A549 (cell line): ENCODE measurements at regions not wholly inside any gene's neighbourhood (a gene's known extent, or its start where the extent isn't known, plus 50 kb on each side); places are given as distances from the start of the nearest gene placed in this dataset.

ENCODE experiments used
- ATAC-seq, 2 experiments: fragments of 200-7000 bp in 1 of 2; fragments of >200 bp in 1 of 2; cut with Nextera tagmentation in 1 of 2; cut with Tn5 transposase in 1 of 2; 3 replicates each; pipeline versions ENCODE4 v1.8.0 to v1.9.1; 2018 to 2020; ENCODE audit warnings: mild to moderate bottlenecking in 1 of 2, moderate library complexity in 1 of 2
- CTCF ChIA-PET: fragments of 300-600 bp; sonication (Branson Sonifier 250); formaldehyde crosslinking; extraction: SDS; loops from one replicate; lab custom pipeline; 2021; ENCODE audit warnings: antibody characterized with exemption, inconsistent platforms; lab: Yijun Ruan, JAX
- POLR2A ChIA-PET: fragments of 350-600 bp; formaldehyde crosslinking; extraction: SDS; loops from one replicate; lab custom pipeline; 2021; ENCODE audit warnings: antibody characterized with exemption, inconsistent platforms; lab: Yijun Ruan, JAX
- DNase-seq, 2 experiments: peaks; one replicate each; pipeline versions ENCODE4 v3.0.0 to v3.0.0-alpha.2; 2011 to 2016; ENCODE audit warnings: low read depth in 1 of 2, low spot score in 1 of 2
- FAIRE-seq: peaks from 2 replicates; lab custom pipeline; 2011; peaks lifted over from hg19 to GRCh38; lab: Jason Lieb, UNC
- H3K27ac ChIP-seq, 2 experiments: fragments of >200 bp; sonication (Bioruptor Twin); formaldehyde crosslinking; 3 replicates each; pipeline ENCODE4 v1.5.1; 2016 to 2017
- H3K4me1 ChIP-seq: fragments of >200 bp; sonication (Bioruptor Twin); formaldehyde crosslinking; 3 replicates; pipeline ENCODE4 v1.6.1; 2016
- H3K4me2 ChIP-seq: fragments of >200 bp; sonication (Bioruptor Twin); formaldehyde crosslinking; 3 replicates; pipeline ENCODE4 v1.6.1; 2016
- H3K4me3 ChIP-seq: fragments of >200 bp; sonication (Bioruptor Twin); formaldehyde crosslinking; 3 replicates; pipeline ENCODE4 v1.5.1; 2016
- H3K9me3 ChIP-seq: fragments of >200 bp; sonication (Bioruptor Twin); formaldehyde crosslinking; 3 replicates; pipeline ENCODE4 v1.6.1; 2016
- BCL3 ChIP-seq: fragments of >200 bp; sonication (Bioruptor Twin); formaldehyde crosslinking; IDR thresholded peaks from 3 replicates; pipeline ENCODE4 v1.6.1; 2016
- BHLHE40 ChIP-seq: IDR thresholded peaks from 2 replicates; pipeline ENCODE4 v1.6.1; 2012; ENCODE audit warnings: low read depth, low read length, inconsistent platforms
- CBX2 ChIP-seq: fragments of 200-600 bp; sonication (generic); IDR thresholded peaks from 2 replicates; pipeline ENCODE4 v1.6.1; 2016; ENCODE audit warnings: low read depth, mild to moderate bottlenecking, borderline replicate concordance
- CEBPB ChIP-seq, 2 experiments: fragments of >200 bp in 1 of 2; sonication (Bioruptor Twin) in 1 of 2; formaldehyde crosslinking in 1 of 2; IDR thresholded peaks; 2 replicates each; pipeline ENCODE4 v1.6.1; 2012 to 2016
- CHD4 ChIP-seq: fragments of 200-600 bp; sonication (generic); IDR thresholded peaks from 2 replicates; pipeline ENCODE4 v1.6.1; 2016; ENCODE audit warnings: antibody characterized with exemption, mild to moderate bottlenecking, borderline replicate concordance
- EP300 ChIP-seq, 2 experiments: fragments of >200 bp; sonication (Bioruptor Twin); formaldehyde crosslinking; IDR thresholded peaks; 2 replicates in 1 of 2; 3 replicates in 1 of 2; pipeline ENCODE4 v1.6.1; 2016 to 2017
- ESRRA ChIP-seq: fragments of 150-350 bp; IDR thresholded peaks from 2 replicates; pipeline ENCODE4 v1.6.1; 2014; ENCODE audit warnings: mild to moderate bottlenecking, low read length, borderline replicate concordance
- FOSL2 ChIP-seq, 2 experiments: fragments of 450-650 bp in 1 of 2; fragments of >200 bp in 1 of 2; sonication (Bioruptor Twin) in 1 of 2; formaldehyde crosslinking; IDR thresholded peaks; 2 replicates each; pipeline versions ENCODE4 v1.5.0 to v1.6.1; 2016 to 2020; ENCODE audit warnings: mild to moderate bottlenecking in 1 of 2, moderate library complexity in 1 of 2
- GATA3 ChIP-seq: IDR thresholded peaks from 2 replicates; pipeline ENCODE4 v1.6.1; 2012; ENCODE audit warnings: borderline replicate concordance
- HOXA7 ChIP-seq: fragments of 250-450 bp; sonication (Bioruptor Pico); IDR thresholded peaks from 2 replicates; pipeline ENCODE4 v1.5.0; 2020; ENCODE audit warnings: mild to moderate bottlenecking, moderate library complexity
- HOXB13 ChIP-seq: fragments of 250-450 bp; sonication (Bioruptor Pico); IDR thresholded peaks from 2 replicates; pipeline ENCODE4 v1.5.0; 2020; ENCODE audit warnings: low read depth, mild to moderate bottlenecking, moderate library complexity
- JUN ChIP-seq, 2 experiments: fragments of >200 bp; sonication (Bioruptor Twin); formaldehyde crosslinking; IDR thresholded peaks; 2 replicates in 1 of 2; 3 replicates in 1 of 2; pipeline ENCODE4 v1.6.1; 2016 to 2017
- JUNB ChIP-seq: fragments of >200 bp; sonication (Bioruptor Twin); formaldehyde crosslinking; IDR thresholded peaks from 2 replicates; pipeline ENCODE4 v1.6.1; 2016
- KDM1A ChIP-seq: fragments of 200-600 bp; sonication (generic); IDR thresholded peaks from 2 replicates; pipeline ENCODE4 v1.6.1; 2016; ENCODE audit warnings: low read depth, mild to moderate bottlenecking
- MAFK ChIP-seq: fragments of 450-650 bp; IDR thresholded peaks from 2 replicates; pipeline ENCODE4 v1.6.1; 2014; ENCODE audit not compliant: partially characterized antibody
- MAZ ChIP-seq: fragments of 150-350 bp; IDR thresholded peaks from 2 replicates; pipeline ENCODE4 v1.6.1; 2014; ENCODE audit warnings: antibody characterized with exemption, low read depth, low read length, borderline replicate concordance
- NFE2L2 ChIP-seq: fragments of 150-350 bp; conservative IDR thresholded peaks from 2 replicates; pipeline ENCODE4 v1.6.1; 2014; ENCODE audit warnings: low read length
- RAD21 ChIP-seq, 2 experiments: fragments of >200 bp in 1 of 2; sonication (Bioruptor Twin) in 1 of 2; formaldehyde crosslinking in 1 of 2; IDR thresholded peaks in 1 of 2; conservative IDR thresholded peaks in 1 of 2; 2 replicates in 1 of 2; 3 replicates in 1 of 2; pipeline ENCODE4 v1.6.1; 2012 to 2018; ENCODE audit warnings: inconsistent platforms in 1 of 2
- RARB ChIP-seq: fragments of 250-450 bp; sonication (Bioruptor Pico); IDR thresholded peaks from 2 replicates; pipeline ENCODE4 v1.8.0; 2021; ENCODE audit warnings: mild to moderate bottlenecking, moderate library complexity
- SREBF2 ChIP-seq: fragments of 450-650 bp; IDR thresholded peaks from 2 replicates; pipeline ENCODE4 v1.6.1; 2014; ENCODE audit warnings: mild to moderate bottlenecking, moderate library complexity
- ZC3H11A ChIP-seq: fragments of 450-650 bp; IDR thresholded peaks from 2 replicates; pipeline ENCODE4 v1.6.1; 2014; ENCODE audit warnings: antibody characterized with exemption, mild to moderate bottlenecking
- ZNF302 ChIP-seq: fragments of 250-450 bp; sonication (Bioruptor Pico); IDR thresholded peaks from 2 replicates; pipeline ENCODE4 v1.9.0; 2021; ENCODE audit warnings: inconsistent platforms, mild to moderate bottlenecking, moderate library complexity
- ZSCAN20 ChIP-seq: fragments of 250-450 bp; sonication (Bioruptor Pico); IDR thresholded peaks from 2 replicates; pipeline ENCODE4 v1.8.0; 2022; ENCODE audit warnings: mild to moderate bottlenecking, moderate library complexity
- WGBS: methylation state at CpG from one replicate; pipeline ENCODE4 v1.1.6; 2017; ENCODE audit errors: missing lambda C conversion rate; 5-methylcytosine and 5-hydroxymethylcytosine counted together
- TF ChIP-seq, protein P1 (sequence below): fragments of >200 bp; sonication (Bioruptor Twin); formaldehyde crosslinking; IDR thresholded peaks from 3 replicates; pipeline ENCODE4 v1.5.1; 2016
- TF ChIP-seq, protein P2 (sequence below): IDR thresholded peaks from 2 replicates; pipeline ENCODE4 v1.6.1; 2012
- TF ChIP-seq, protein P3 (sequence below): fragments of 450-650 bp; IDR thresholded peaks from 2 replicates; pipeline ENCODE4 v1.6.1; 2014; ENCODE audit warnings: antibody characterized with exemption
- TF ChIP-seq, protein P4 (sequence below): IDR thresholded peaks from 2 replicates; pipeline ENCODE4 v1.6.1; 2012; ENCODE audit warnings: low read depth, borderline replicate concordance

DNA sequence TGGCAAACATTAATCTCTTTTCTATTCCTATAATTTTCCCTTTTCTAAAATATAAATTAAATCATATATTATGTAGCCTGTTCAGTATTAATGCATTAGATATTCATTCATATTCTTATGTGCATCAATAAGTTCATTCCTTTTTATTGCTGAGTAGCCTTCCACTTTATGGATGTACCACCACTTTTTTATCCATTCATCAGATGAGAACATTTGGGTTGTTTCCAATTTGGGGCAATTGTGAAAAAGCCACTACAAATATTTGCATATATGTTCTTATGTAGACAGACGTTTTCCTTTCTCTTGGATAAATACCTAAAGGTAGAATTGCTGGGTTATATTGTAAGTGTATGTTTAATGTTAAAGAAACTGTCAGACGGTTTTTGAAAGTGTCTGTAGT lies 79.4 kb upstream of the MAPK10 start:
- peaks cover 19% of the 10 kb centered on the region for H3K4me1 ChIP-seq
- no peak overlapping the region for H3K4me2 ChIP-seq
- no peak for ATAC-seq
- TF ChIP-seq HOXA7 (CRISPR knock-in tag) (no peak), KDM1A (no peak), HOXB13 (CRISPR knock-in tag) (no peak), BHLHE40 (no peak), CBX2 (no peak), ZNF302 (CRISPR knock-in tag) (no peak), SREBF2 (no peak), CHD4 (no peak), MAZ (no peak), RARB (CRISPR knock-in tag) (no peak)
- TF ChIP-seq, protein P1, sequence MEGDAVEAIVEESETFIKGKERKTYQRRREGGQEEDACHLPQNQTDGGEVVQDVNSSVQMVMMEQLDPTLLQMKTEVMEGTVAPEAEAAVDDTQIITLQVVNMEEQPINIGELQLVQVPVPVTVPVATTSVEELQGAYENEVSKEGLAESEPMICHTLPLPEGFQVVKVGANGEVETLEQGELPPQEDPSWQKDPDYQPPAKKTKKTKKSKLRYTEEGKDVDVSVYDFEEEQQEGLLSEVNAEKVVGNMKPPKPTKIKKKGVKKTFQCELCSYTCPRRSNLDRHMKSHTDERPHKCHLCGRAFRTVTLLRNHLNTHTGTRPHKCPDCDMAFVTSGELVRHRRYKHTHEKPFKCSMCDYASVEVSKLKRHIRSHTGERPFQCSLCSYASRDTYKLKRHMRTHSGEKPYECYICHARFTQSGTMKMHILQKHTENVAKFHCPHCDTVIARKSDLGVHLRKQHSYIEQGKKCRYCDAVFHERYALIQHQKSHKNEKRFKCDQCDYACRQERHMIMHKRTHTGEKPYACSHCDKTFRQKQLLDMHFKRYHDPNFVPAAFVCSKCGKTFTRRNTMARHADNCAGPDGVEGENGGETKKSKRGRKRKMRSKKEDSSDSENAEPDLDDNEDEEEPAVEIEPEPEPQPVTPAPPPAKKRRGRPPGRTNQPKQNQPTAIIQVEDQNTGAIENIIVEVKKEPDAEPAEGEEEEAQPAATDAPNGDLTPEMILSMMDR = no peak
- TF ChIP-seq, protein P2, sequence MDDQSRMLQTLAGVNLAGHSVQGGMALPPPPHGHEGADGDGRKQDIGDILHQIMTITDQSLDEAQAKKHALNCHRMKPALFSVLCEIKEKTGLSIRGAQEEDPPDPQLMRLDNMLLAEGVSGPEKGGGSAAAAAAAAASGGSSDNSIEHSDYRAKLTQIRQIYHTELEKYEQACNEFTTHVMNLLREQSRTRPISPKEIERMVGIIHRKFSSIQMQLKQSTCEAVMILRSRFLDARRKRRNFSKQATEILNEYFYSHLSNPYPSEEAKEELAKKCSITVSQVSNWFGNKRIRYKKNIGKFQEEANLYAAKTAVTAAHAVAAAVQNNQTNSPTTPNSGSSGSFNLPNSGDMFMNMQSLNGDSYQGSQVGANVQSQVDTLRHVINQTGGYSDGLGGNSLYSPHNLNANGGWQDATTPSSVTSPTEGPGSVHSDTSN = no peak
- TF ChIP-seq, all 56 proteins: peak for 0
- FAIRE-seq (no peak), DNase-seq (no peak)
- ChIA-PET CTCF (no interaction called here), POLR2A (no interaction called here)
- WGBS = 57% methylated on average over 2 of the region's 2 CpGs
- H3K4me3 ChIP-seq = no peak overlapping the region
- H3K27ac ChIP-seq = no peak overlapping the region
- H3K9me3 ChIP-seq = no peaks in the 10 kb centered on the region

DNA sequence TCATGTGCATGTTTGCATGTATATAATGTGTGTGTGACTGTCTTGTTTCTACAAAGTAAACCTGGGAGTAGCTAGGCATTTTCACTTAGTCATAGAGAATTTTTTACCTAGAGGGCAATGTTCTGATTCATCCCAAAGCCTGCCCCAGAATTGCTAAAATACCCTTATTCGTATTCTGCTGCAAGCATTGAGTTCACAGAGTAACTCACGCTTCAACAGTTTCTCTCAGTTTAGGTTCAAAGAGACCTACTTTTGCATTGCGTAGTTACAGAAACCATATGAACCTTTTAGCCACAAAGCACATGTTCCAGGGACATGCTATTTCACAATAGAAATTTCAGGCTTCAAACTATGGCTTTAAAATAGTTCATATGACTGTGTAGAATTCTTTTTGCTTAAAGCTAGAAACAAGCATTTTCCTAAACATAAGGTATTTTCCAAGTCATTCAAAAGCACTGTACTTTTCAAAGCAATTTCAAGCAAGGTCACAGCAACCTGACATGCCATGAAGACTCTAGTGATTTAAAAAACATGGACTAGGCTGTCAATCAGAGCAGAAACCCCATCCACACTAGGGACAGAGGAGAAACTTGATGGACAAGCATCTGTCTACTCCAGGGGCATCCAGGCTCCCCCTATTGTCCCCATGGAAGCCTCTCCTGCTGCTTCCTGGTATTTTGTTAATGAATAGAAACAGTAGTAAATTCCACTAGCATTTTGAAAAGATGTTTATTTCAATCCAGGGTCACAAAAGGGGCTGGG lies 81.5 kb upstream of the MAPK10 start:
- Histone ChIP-seq H3K4me3 (no peak overlapping the region), H3K4me1 (peaks cover 19% of the 10 kb centered on the region), H3K9me3 (no peaks in the 10 kb centered on the region), H3K27ac (peak overlapping the region; percentile 72 to 88), H3K4me2 (peak overlapping the region; percentile 71)
- CTCF ChIA-PET = no interaction called here
- DNase-seq (peak; percentile 24 to 69), ATAC-seq (peak; percentile 95 to 98), FAIRE-seq (no peak)
- WGBS = 2% methylated on average over 3 of the region's 3 CpGs
- POLR2A ChIA-PET = no interaction called here
- TF ChIP-seq CHD4 (no peak), ZSCAN20 (CRISPR knock-in tag) (no peak), MAFK (no peak), JUN (IDR thresholded peaks at IDR 0.05) (peak; percentile 51 to 60; a peak in 3 of 5 replicates), ESRRA (no peak), CEBPB (IDR thresholded peaks at IDR 0.05) (peak; percentile 29 to 49; a peak in 1 of 4 replicates), CBX2 (no peak), EP300 (IDR thresholded peaks at IDR 0.05) (no peak), GATA3 (peak; percentile 20; the same call in 1 of the 2 replicates), FOSL2 (IDR thresholded peaks at IDR 0.05) (peak; percentile 54), FOSL2 (CRISPR knock-in tag; IDR thresholded peaks at IDR 0.05) (peak; percentile 80), ZC3H11A (no peak), BCL3 (no peak), NFE2L2 (no peak), JUNB (peak; percentile 73), RAD21 (conservative IDR thresholded peaks at IDR 0.05 in 1 of 2, IDR thresholded peaks at IDR 0.05 in 1 of 2) (peak in 1 of 2 experiments; percentile 19; a peak in 1 of 5 replicates)
- TF ChIP-seq, protein P2 = no peak
- TF ChIP-seq, protein P3, sequence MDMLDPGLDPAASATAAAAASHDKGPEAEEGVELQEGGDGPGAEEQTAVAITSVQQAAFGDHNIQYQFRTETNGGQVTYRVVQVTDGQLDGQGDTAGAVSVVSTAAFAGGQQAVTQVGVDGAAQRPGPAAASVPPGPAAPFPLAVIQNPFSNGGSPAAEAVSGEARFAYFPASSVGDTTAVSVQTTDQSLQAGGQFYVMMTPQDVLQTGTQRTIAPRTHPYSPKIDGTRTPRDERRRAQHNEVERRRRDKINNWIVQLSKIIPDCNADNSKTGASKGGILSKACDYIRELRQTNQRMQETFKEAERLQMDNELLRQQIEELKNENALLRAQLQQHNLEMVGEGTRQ = no peak
- TF ChIP-seq, protein P4, sequence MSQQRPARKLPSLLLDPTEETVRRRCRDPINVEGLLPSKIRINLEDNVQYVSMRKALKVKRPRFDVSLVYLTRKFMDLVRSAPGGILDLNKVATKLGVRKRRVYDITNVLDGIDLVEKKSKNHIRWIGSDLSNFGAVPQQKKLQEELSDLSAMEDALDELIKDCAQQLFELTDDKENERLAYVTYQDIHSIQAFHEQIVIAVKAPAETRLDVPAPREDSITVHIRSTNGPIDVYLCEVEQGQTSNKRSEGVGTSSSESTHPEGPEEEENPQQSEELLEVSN = no peak
- TF ChIP-seq, protein P1 = 0 out of 3 replicates have a peak, but pooled peaks have one; percentile 10
